Thyroid gland (tissue), 4 donors: ENCODE measurements at regions not wholly inside any gene's neighbourhood (a gene's known extent, or its start where the extent isn't known, plus 50 kb on each side); places are given as distances from the start of the nearest gene placed in this dataset.
"Not testable (repeated sequence)": the region's sequence is repeated elsewhere in the genome, so short reads cannot be mapped to it uniquely, and the experiment has no call there.

Experiments used
- DNase-seq, 2 donors: peaks; one replicate each; pipeline ENCODE4 v3.0.0-alpha.2; 2019
- H3K27ac ChIP-seq, 3 donors: fragments of 200-600 bp; sonication (generic); 1 replicate in 2 of 3; 2 replicates in 1 of 3; pipeline ENCODE4 v1.5.1; 2016 to 2019; ENCODE audit warnings: mild to moderate bottlenecking in 1 of 3, moderate library complexity in 1 of 3
- H3K27me3 ChIP-seq: fragments of 200-600 bp; sonication (generic); one replicate; pipeline ENCODE4 v1.5.1; 2019
- H3K36me3 ChIP-seq, 2 donors: fragments of 200-600 bp; sonication (generic); one replicate each; pipeline ENCODE4 v1.5.1; 2016 to 2019
- H3K4me1 ChIP-seq, 2 donors: fragments of 200-600 bp; sonication (generic); one replicate each; pipeline ENCODE4 v1.5.1; 2017 to 2019
- H3K4me3 ChIP-seq, 3 donors: fragments of 200-600 bp; sonication (generic); replicated peaks in 1 of 3; 1 replicate in 2 of 3; 2 replicates in 1 of 3; pipeline ENCODE4 v1.5.1; 2016; ENCODE audit warnings: mild to moderate bottlenecking in 1 of 3
- H3K9me3 ChIP-seq: fragments of 200-600 bp; sonication (generic); one replicate; pipeline ENCODE4 v1.5.1; 2017
- POLR2A ChIP-seq, 2 donors: fragments of 450-650 bp; IDR thresholded peaks; one replicate each; pipeline ENCODE4 v1.6.1; 2017; ENCODE audit warnings: antibody characterized with exemption in 2 of 2, mild to moderate bottlenecking in 2 of 2, moderate library complexity in 1 of 2
- WGBS, 2 donors: methylation state at CpG; one replicate each; pipeline ENCODE4 v1.1.5; 2017; 5-methylcytosine and 5-hydroxymethylcytosine counted together
- intact Hi-C: fragments of 100-400 bp; cut with DNase I; formaldehyde crosslinking; loops from one replicate; pipeline ENCODE4 v1.15.1; 2023
- TF ChIP-seq, protein P1 (sequence below), 6 experiments: fragments of 200-600 bp in 3 of 6; fragments of 450-650 bp in 3 of 6; sonication (generic) in 3 of 6; IDR thresholded peaks; one replicate each; pipeline ENCODE4 v1.5.1; 2016 to 2019; ENCODE audit warnings: antibody characterized with exemption in 6 of 6, mild to moderate bottlenecking in 2 of 6, inconsistent platforms in 1 of 6, moderate library complexity in 1 of 6

- TF ChIP-seq, protein P1, sequence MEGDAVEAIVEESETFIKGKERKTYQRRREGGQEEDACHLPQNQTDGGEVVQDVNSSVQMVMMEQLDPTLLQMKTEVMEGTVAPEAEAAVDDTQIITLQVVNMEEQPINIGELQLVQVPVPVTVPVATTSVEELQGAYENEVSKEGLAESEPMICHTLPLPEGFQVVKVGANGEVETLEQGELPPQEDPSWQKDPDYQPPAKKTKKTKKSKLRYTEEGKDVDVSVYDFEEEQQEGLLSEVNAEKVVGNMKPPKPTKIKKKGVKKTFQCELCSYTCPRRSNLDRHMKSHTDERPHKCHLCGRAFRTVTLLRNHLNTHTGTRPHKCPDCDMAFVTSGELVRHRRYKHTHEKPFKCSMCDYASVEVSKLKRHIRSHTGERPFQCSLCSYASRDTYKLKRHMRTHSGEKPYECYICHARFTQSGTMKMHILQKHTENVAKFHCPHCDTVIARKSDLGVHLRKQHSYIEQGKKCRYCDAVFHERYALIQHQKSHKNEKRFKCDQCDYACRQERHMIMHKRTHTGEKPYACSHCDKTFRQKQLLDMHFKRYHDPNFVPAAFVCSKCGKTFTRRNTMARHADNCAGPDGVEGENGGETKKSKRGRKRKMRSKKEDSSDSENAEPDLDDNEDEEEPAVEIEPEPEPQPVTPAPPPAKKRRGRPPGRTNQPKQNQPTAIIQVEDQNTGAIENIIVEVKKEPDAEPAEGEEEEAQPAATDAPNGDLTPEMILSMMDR (IDR thresholded peaks at IDR 0.05) = no peak
- no peak for TF ChIP-seq POLR2A (IDR thresholded peaks at IDR 0.05)
- Histone ChIP-seq H3K27ac (no peak overlapping the region), H3K4me3 (no peak overlapping the region), H3K27me3 (no peaks in the 10 kb centered on the region), H3K36me3 (no peaks in the 10 kb centered on the region), H3K4me1 (no peaks in the 10 kb centered on the region), H3K9me3 (no peaks in the 10 kb centered on the region)
- intact Hi-C loops = no loop called here
- WGBS, 2 donors = 89 to 93% methylated on average over 1 of the region's 1 CpG
- no peak for DNase-seq
Observed at GRCh38 chr12:24632466-24632865, 316.4 kb downstream of the BCAT1 start.

GRCh38 chr12:24631676-24632426 is 317.1 kb downstream of the BCAT1 start:
- Histone ChIP-seq H3K9me3 (no peaks in the 10 kb centered on the region), H3K4me1 (no peaks in the 10 kb centered on the region), H3K4me3 (no peak overlapping the region), H3K27me3 (no peaks in the 10 kb centered on the region), H3K27ac (no peak overlapping the region), H3K36me3 (no peaks in the 10 kb centered on the region)
- intact Hi-C loops = no loop called here
- no peak for DNase-seq
- TF ChIP-seq, protein P1 (IDR thresholded peaks at IDR 0.05) = no peak
- TF ChIP-seq POLR2A (IDR thresholded peaks at IDR 0.05) = no peak
- 86 to 87% methylated on average over 3 of the region's 3 CpGs for WGBS, 2 donors

- Histone ChIP-seq H3K27ac (no peak overlapping the region), H3K27me3 (no peaks in the 10 kb centered on the region), H3K4me1 (no peaks in the 10 kb centered on the region), H3K36me3 (no peaks in the 10 kb centered on the region), H3K9me3 (no peaks in the 10 kb centered on the region), H3K4me3 (no peak overlapping the region)
- intact Hi-C loops = no loop called here
- TF ChIP-seq, protein P1 (IDR thresholded peaks at IDR 0.05) = no peak
- no peak for TF ChIP-seq POLR2A (IDR thresholded peaks at IDR 0.05)
- DNase-seq = no peak
- 90 to 97% methylated on average over 2 of the region's 2 CpGs for WGBS, 2 donors
Observed at GRCh38 chr12:24630856-24631255, 318.0 kb downstream of the BCAT1 start.

GRCh38 chr12:24630446-24630845 is 318.5 kb downstream of the BCAT1 start:
- TF ChIP-seq, protein P1 (IDR thresholded peaks at IDR 0.05) = no peak
- TF ChIP-seq POLR2A (IDR thresholded peaks at IDR 0.05) = no peak
- no peaks in the 10 kb centered on the region for H3K27me3 ChIP-seq
- H3K27ac ChIP-seq = no peak overlapping the region
- no peak for DNase-seq
- no peak overlapping the region for H3K4me3 ChIP-seq
- intact Hi-C loops = no loop called here
- H3K36me3 ChIP-seq = no peaks in the 10 kb centered on the region
- WGBS, 2 donors = 84 to 86% methylated on average over 1 of the region's 1 CpG
- H3K9me3 ChIP-seq = no peaks in the 10 kb centered on the region
- H3K4me1 ChIP-seq = no peaks in the 10 kb centered on the region

DNA sequence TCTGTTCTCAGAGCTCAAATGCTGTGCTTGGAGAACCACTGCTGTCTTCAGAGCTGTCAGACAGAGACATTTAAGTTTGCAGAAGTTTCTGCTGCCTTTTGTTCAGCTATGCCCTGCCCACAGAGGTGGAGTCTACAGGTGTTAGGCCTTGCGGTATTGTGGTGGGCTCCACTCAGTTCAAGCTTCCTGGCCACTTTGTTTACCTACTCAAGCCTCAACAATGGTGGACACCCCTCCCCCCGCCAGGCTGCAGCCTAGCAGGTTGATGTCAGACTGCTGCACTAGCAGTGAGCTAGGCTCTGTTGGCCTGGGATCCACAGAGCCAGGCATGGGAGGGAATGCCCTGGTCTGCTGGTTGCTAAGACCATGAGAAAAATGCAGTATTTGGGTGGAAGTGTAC is 323.8 kb downstream of the BCAT1 start:
- 84 to 93% methylated on average over 2 of the region's 2 CpGs for WGBS, 2 donors
- no peaks in the 10 kb centered on the region for H3K4me1 ChIP-seq
- no peaks in the 10 kb centered on the region for H3K27me3 ChIP-seq
- TF ChIP-seq, protein P1 (IDR thresholded peaks at IDR 0.05) = no peak
- no peak for TF ChIP-seq POLR2A (IDR thresholded peaks at IDR 0.05)
- H3K9me3 ChIP-seq = no peaks in the 10 kb centered on the region
- no peak overlapping the region for H3K4me3 ChIP-seq
- intact Hi-C loops = no loop called here
- no peak overlapping the region for H3K27ac ChIP-seq
- DNase-seq = no peak
- no peaks in the 10 kb centered on the region for H3K36me3 ChIP-seq

GRCh38 chr12:24619954-24620353 is 328.9 kb downstream of the BCAT1 start:
- H3K27ac ChIP-seq, H3K4me3 ChIP-seq, DNase-seq, H3K9me3 ChIP-seq, H3K4me1 ChIP-seq, H3K27me3 ChIP-seq, H3K36me3 ChIP-seq, intact Hi-C loops: not testable (repeated sequence)
- 95 to 96% methylated on average over 6 of the region's 6 CpGs for WGBS, 2 donors
